ENCODE measurements at regions not wholly inside any gene's neighbourhood (a gene's known extent, or its start where the extent isn't known, plus 50 kb on each side); places are given as distances from the start of the nearest gene placed in this dataset.
"Not testable (repeated sequence)": the region's sequence is repeated elsewhere in the genome, so short reads cannot be mapped to it uniquely, and the experiment has no call there.

DNA sequence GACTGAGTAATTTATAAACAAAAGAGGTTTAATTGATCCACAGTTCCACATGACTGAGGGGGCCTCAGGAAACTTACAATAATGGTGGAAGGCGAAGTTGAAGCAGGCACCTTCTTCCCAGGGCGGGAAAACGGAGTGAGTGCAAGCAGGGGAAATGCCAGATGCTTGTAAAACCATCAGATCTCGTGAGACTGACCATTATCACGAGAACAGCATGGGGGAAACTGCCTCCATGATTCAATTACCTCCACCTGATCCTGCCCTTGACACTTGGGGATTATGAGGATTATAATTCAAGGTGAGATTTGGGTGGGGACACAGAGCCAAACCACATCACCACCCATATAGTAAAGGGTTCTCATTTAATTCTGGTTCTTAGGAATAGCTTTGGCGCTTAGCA lies 219.5 kb upstream of the ATP5MC3 start:
- DNase-seq = no peak

DNA sequence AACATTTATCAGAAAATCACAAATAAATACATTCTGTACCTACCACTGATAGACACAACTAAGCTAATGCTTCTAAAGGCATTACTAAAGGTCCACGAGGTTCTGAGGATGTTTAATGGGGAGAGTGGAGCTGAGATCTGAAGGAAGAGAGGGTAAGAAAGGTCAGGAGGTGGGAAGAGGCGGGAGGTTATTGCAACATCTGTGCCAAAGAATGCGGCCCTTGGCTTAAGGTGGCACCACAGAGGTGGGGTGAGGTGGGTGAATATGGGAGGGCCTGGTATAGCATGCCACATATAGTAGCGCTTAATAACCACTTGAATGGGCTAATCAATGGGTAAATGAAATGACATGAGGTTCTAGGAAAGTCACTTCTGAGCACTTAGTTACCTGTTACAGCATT lies 217.8 kb upstream of the ATP5MC3 start:
- no peak for DNase-seq

- DNase-seq = no peak
These were observed 217.3 kb upstream of the ATP5MC3 start for GRCh38 chr2:175398848-175399247.

DNA sequence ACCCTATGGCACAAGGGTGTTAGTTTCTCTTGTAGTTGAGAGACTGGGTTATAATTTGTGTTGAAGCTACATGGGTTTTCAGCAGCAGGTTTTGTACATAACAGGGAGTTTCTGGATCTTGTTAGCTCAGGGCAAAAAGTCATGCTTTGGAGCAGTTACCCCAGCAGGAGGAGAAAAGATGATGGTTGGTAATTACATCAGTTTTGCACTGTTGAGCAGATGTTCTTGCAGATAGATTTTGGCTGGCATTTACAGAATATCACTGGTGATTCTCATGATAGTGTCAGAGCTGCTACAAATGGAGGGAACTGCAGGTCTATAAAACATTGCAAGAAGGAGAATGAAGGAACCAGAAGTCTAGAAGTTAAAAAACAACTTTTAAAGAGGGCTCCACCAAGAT lies 215.2 kb upstream of the ATP5MC3 start:
- no peak for DNase-seq

GRCh38 chr2:175393851-175394250 lies 212.3 kb upstream of the ATP5MC3 start:
- DNase-seq = no peak

GRCh38 chr2:175383286-175383685 lies 201.8 kb upstream of the ATP5MC3 start:
- no peak for DNase-seq

DNA sequence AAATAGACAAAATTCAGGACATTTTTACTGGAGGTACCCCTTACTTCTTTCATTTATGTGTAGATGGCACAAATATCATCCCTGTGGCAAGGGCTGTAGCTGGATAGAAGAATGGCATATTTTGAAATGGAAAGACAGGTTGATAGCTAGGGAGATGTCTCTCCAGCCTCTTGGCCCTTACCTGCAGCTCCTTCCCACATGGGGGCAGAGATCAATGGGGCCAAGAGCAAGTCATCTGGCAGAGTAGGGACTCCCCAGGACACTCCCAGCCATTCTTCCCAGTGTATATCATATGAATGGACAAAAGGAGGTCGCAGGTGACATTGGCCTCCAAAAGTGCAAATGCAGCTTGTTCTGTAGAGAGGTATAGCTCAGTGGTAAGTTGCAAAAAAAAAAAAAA lies 192.2 kb upstream of the ATP5MC3 start:
- DNase-seq = no peak

GRCh38 chr2:175372704-175373701 lies 191.5 kb upstream of the ATP5MC3 start:
- no peak for DNase-seq

GRCh38 chr2:175371378-175371777 lies 189.9 kb upstream of the ATP5MC3 start:
- DNase-seq = no peak

- no peak for DNase-seq
These were observed 185.3 kb upstream of the ATP5MC3 start for GRCh38 chr2:175366815-175367214.

DNA sequence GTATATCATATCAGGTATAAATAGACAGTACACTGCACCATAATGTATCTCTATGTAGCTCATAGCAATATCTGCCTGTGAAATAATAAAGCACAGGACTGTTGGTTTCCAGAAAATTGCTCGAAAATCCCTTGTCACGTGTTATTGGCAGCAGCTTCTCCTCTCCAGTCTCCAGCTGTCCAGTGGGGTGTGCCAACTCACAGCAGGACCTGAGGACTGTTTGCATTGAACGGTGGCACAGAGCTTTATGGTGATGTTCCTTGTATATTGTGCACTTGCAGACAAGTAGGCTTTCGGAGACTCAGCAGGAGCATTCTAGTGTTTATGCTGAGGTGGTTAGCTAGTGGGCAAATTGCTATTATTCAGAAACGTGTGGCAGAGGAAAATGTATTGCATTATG lies 182.2 kb upstream of the ATP5MC3 start:
- no peak for DNase-seq

DNA sequence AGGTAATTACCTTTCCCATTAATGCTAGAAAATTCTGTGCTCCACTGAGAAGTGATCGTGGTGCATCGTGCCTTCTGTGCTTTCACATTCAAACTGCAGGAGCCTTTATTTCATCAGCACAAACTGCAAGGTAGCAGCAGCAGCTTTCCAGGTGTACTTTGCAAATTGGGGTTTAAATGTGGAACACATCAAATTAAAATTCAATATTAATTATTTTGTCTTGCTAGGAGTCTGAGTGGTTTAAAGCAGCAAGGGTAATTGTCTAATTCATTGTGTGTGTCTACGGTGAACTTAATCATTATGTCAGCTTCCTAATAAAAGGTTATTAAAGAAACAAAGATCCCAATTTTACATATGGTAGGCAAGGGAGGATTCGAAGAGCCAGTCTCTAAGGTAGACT lies 180.8 kb upstream of the ATP5MC3 start:
- DNase-seq = no peak

DNA sequence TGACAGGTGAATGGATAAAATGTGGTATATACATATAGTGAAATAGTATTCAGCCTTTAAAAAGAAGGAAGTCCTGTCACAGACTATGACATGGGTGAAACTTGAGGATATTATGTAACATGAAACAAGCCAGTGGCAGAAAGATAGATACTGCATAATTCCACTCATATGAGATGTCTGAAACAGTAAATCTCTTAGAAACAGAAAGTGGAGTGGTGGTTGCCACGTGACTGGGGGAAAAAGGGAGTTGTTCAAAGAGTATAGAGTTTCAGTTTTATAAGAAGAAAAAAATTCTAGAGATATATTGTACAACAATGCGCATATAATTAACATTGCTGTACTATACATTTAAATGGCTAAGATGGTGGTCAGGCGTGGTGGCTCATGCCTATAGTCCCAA lies 178.2 kb upstream of the ATP5MC3 start:
- DNase-seq = no peak

DNA sequence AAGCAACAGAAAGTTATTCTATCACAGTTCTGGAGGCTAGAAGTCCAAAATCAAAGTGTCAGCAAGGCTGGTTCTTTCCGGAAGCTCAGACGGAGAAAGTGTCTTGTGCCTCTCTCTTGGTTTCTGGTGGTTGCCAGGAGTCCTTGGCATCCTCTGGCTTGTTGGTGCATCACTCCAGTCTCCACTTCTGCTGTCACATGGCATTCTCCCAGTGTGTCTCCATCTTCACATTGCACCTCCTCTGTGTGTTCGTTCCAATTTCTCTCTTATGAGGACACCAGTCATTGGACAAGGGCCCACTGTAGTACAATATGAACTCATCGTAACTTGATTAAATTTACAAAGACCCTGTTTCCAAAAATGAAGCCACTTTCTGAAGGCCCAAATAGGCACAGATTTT lies 175.4 kb upstream of the ATP5MC3 start:
- DNase-seq = no peak

GRCh38 chr2:175355246-175355645 lies 173.7 kb upstream of the ATP5MC3 start:
- DNase-seq = no peak

DNA sequence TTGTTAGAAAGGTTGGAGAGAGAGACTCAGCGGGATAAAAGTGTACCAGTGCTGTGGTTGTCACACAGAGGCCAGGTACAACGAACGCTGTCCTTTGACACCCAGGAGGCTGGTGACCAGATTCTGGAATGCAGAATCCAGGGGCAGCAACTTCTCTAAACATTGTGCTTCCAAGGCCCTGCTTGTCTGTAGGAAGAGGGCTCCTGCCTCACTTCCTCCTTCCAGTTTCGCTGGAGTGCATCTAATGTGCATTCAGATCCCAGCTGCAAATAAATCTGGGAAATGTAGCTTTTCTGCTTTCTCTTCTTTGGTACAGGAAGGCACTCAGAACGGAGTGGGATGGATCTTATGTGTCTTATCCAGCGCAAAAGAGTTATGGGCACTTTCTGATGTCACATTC lies 171.8 kb upstream of the ATP5MC3 start:
- DNase-seq = no peak

DNA sequence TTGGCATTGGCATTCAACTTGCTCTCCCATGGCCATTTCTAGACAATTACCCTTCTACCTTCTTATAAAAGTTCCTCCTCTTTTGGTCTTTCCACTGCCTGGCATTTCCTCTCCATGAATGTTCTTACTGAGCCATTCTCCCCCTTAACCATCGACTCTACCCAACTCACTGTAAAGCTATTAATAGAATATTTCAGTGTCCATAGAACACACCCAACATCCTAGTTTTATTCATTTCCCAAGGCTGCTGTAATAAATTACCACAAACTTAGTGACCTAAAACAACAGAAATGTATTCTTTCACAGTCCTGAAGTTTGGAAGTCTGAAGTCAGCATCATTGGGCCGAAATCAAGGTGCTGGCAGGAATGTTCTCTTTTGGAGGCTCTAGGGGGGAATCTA lies 170.0 kb upstream of the ATP5MC3 start:
- DNase-seq = no peak

DNA sequence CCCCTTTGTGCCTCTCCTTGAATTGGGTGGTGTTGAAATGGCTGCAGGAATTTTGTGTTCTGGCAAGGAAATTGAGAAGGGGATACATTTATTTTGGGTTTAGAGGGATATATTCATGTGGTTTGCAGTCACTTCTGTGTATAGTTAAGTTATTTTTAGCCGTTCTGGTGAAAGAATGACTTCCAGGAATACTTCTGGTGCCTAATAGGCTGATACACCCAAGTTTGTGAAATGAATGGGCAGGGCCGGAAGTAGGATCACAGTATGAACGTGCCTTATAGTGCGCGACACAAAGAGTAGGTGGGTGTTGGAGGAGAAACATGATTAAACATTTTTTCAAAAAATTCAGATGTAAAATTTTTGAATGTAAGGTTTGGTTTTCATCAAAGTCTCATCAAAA lies 168.6 kb upstream of the ATP5MC3 start:
- no peak for DNase-seq

DNA sequence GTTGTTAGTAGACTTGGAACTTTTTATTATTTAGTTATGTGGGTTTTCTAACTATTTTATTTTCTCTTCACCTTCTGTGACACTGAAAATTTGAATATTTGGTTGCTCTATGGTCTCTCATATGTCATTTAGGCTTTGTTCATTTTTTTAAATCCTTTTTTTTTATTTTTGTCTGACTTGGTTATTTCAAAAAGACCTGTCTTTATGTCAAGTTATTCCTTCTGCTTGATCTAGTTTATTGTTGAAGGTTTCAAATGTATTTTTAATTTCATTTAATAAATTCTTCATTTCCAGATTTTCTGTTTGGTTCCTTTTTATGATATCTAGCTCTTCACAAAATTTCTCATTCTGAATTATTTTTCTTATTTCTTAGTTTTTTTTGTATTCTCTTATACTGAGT lies 160.6 kb upstream of the ATP5MC3 start:
- no peak for DNase-seq

- DNase-seq = no peak
These were observed 148.7 kb upstream of the ATP5MC3 start for GRCh38 chr2:175330195-175330594.

- DNase-seq = no peak
These were observed 145.3 kb upstream of the ATP5MC3 start for GRCh38 chr2:175326801-175327200.

- DNase-seq = not testable (repeated sequence)
These were observed 144.7 kb upstream of the ATP5MC3 start for GRCh38 chr2:175326164-175326563.

- no peak for DNase-seq
These were observed 141.7 kb upstream of the ATP5MC3 start for GRCh38 chr2:175323162-175323561.

- DNase-seq = no peak
These were observed 137.0 kb upstream of the ATP5MC3 start for GRCh38 chr2:175318542-175318941.

GRCh38 chr2:175317751-175318150 lies 136.2 kb upstream of the ATP5MC3 start:
- no peak for DNase-seq
